Activated CD4-positive, CD25-positive, alpha-beta regulatory T cell treated with anti-CD3 and anti-CD28 coated beads, Interleukin-2, amount 50 U/mL, for 24 hours (primary cell): ENCODE measurements at regions not wholly inside any gene's neighbourhood (a gene's known extent, or its start where the extent isn't known, plus 50 kb on each side); places are given as distances from the start of the nearest gene placed in this dataset.
"Not testable (repeated sequence)": the region's sequence is repeated elsewhere in the genome, so short reads cannot be mapped to it uniquely, and the experiment has no call there.

Experiments used
- ATAC-seq, 2 donors: fragments of 150-1000 bp; cut with Tn5 transposase; one replicate each; pipeline ENCODE4 v1.10.0; 2021; ENCODE audit warnings: mild to moderate bottlenecking in 1 of 2, moderate library complexity in 1 of 2

DNA sequence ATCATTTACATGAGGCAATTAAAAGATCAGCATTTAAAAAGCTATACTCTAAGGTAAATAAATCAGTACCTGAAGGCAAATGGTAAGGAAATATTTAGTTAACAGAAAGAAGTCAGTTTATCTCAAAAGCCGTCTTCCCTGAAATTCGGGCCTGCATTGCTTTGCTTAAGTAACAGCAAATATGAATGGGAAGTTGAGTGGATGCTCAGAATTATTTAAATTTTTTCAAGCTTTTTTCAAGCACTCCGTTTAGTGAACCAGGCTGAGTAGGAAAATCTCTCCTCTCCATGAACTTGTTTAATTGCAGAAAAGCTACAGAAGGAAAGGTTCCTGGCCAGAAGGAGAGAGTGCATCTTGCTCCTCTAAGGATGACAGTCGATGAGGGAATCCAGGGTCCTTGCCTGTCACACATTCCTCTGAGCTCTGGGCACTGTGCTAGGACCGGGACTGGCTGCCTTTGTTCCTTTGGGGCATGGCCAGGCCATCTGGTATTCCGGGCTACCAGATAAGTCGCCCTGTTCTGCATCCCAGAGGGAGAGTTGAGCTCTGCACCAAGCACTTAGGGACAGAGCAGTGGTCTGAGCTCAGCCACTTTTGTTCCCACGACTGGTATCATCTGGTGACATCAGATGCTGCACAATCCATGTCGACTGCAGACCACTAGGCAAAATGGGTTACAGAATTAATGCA, 77.6 kb downstream of the RIN2 start:
- no peak for ATAC-seq

DNA sequence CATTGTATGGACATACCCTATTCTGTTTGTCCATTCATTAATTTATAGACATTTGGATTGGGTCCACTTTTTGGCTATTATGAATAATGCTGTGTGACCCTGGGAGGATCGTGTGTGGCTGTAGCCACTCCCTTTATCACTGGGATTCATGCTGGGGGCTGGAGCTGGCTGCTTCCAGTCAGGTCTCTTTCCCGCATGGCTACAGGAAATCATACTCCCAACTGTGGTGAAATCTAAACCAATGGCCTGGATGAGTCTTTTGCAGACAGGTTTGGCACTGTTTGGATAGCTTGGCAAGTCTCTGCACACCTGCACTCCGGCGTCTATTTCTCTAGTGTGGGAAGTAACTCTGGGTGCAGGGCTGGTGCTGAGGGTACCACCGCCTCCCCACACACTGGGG, 80.4 kb downstream of the RIN2 start:
- ATAC-seq: no peak

DNA sequence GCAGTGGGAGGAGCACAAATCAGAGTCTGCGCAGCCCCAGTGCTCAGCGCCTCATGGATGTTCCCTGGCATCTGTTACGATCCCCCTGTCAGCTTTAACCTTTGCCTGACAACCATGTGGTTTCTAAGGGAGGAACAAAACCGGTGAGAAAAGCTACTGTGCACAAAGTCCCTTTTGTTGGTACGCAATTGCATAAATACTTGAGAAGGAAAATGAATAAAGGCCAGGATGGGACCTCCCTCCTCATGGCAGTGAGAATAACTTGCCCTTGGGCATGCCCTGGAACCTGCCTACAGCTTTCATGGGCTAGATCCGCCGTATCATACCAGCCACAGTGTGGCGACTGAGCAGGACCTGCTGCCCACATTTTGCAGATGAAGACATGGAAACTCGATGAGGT, 81.0 kb downstream of the RIN2 start:
- ATAC-seq: no peak

DNA sequence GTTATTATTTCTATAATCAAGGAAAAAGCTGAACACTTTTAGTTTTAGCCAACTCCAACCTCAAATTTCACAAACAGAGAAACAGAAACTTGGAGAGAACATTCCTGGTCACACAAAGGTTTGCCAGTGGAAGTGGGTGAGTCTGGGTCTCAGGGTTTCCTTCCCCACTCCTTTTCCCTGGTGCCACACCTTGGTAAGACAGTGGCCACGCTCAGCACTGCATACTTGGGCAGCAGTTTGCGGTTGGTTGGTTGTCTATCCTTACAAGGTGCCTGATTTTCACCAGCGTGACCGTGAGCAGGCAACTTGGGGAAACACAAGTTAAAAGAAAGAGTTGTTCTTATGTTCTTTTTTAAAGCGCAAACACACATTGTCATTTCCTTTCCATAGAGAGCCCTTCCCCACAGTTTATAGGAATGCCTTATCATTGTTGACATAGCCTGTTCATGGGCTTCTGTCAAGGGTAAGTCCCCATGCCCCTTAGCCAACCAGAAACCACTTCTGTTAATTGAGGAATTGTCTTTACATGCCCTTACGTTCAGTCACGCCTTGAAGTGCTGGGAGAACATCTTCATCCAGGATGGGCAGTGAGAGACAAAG, 82.2 kb downstream of the RIN2 start:
- no peak for ATAC-seq

DNA sequence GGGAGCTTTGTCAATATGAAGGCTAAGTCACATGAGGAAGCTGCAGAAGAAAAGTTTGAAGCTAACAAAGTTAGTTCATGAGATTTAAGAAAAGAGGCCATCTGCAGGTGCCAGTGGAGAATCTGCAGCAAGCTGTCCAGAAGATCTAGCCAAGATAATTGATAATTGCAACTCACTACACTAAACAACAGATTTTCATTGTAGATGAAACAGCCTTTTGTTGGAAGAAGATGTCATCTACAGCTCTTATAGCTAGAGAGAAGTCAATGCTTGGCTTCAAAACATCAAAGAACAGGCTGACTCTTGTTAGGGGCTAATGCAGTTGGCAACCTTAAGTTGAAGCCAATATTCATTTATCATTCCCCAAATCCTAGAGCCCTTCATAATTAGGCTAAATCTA, 83.7 kb downstream of the RIN2 start:
- ATAC-seq: no peak

DNA sequence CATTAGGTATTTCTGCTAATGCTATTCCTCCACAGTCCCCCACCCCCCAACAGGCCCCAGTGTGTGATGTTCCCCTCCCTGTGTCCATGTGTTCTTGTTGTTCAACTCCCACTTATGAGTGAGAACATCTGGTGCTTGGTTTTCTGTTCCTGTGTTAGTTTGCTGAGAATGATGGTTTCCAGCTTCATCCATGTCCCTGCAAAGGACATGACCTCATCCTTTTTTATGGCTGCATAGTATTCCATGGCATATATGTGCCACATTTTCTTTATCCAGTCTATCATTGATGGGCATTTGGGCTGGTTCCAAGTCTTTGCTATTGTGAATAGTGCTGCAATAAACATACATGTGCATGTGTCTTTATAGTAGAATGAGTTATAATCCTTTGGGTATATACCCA, 86.8 kb downstream of the RIN2 start:
- ATAC-seq: not testable (repeated sequence)

DNA sequence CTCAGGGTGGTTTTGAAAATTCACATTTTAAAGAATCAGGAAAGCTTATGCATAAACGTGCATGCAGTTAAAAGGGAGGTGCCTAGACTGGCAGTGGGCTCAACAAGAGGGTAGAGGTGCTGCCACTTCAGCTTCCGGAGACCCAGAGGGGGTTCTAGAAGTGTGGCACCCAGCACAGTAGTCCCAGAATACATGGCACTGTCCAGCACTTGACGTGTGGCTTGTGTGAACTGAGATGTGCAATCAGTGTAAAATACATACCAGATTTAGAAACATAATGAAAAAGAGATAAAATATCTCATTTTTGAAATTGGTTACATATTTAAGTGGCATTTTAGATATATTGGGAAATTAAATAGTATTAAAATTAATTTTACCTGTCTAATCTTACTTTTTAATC, 89.3 kb downstream of the RIN2 start:
- no peak for ATAC-seq

DNA sequence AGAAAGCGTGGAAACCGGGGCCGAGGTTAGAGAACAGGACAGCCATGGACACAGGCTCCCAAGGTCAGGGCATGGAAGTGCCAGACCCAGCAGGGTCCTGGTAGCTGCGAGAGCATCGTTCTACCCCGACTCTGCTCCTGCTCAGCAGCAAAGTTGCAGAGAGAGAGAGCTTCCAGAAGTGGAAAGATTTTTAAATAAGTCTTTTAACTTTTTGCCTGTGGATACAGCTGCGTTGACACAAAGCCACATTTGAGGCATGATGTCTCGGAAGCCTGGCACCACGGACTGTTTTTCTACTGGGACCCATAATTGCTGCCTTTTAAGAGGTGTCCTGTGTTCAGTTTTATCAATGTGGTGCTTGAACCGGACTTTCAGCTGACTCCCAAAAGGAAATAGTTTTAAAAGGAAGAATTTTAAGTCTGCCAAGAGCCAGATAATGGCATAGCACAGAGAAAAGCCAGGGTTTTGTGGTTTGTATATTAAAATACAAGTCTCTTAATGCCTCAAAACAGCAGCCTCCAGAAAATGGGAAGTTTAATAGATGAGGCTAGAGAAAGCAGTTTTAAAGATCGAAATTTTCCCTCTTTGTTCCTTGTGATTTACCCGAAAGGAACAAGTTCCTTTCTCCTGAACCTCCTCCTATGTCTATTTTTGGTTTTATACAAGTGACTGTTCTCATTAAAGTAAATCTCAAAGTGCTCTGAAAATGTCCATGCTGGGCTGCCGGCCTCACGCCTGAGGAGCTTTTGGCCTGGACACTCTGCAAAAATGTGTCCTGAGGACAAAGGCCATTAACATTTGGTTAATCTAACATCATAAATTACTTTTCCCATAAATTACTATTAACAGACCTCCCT, 91.5 kb downstream of the RIN2 start:
- ATAC-seq: no peak

DNA sequence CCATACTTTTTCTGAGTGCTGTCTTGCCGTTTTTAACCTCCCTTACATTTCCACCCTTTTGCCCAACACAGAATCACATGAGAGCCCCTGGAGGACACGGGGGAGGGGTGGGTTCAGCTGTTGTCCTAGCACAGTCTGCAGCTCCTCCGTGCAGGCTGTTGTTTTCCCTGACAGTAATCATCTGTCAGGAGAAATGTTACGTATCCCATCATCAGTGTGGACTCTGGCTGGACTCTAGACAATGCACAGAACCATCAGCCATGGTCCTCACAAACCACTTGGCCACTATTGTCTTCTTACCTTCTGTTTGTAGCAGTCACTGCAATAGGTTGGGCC, 92.1 kb downstream of the RIN2 start:
- ATAC-seq: no peak

DNA sequence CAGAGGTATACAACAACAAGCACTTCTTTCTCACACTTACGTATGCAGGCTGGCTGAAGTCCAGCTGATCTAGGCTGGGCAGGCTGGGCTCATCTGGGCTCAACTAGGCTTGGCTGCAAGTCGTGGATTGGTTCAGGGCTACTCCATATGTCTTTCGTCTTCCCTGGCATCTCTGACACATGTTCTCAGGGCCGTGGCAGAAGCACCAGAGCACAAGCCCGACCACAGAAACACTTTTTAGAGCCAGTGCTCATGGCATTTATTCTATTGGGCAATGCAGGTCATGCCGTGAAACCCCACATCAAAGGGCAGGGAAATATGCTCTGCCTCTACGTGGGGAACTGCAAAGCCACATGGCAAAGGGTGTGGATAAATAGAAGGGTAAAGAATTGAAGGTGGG, 93.8 kb downstream of the RIN2 start:
- ATAC-seq: no peak

DNA sequence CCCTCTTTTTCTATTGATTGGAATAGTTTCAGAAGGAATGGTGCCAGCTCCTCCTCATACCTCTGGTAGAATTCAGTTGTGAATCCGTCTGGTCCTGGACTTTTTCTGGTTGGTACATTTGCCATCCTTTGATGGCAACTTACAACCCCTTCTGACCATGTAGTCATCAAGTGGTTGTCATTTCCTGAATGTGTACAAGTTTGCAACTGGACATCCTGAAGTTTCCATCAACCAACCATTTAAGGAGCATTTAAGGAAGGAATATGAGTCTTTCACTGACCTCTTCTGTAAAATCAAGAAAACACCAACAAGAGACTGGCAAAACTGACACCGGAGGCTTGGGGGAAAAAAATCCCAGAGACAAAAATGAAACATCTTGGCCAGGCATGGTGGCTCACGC, 97.4 kb downstream of the RIN2 start:
- ATAC-seq: no peak

DNA sequence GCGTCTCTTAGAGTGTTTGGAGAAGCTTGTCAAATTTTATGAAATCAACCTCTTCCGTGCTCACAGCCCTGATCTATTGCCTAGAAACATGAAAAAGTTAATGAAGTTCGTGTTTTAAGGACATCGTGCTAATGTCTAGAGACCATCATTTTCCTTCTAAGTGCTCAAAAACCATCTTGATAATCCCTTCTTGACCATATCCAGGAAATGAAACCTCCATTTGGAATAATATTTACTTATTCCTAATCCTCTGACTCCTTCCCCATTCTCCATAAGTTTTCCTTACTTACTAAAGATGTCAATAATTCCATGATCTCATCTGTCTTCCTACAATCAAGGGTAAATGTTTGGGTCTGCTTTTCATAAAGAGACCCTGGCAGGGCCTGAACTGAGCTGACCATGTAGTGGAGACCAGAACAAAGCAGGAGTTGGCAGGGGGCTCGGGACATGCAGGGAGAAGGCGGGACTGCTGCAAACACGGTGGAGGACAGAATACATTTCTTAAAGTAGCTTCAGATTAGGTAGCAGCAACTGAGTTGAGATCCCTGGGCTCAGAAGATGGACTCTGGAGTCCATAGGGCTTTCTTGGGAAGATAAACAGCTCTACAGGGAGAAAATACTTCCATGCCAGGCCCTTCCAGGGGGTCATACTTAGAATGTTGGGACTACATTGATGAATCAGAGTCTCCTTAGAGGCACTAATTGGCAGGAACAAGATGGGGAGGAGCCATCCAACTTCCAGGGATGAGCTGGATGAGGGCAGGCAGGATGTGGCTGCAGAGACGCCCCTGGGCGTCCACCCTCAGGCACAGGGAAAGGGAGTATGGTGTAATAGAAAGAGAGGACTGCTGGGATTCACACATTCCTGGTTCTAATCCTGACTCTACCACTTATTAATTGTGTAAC, 100.7 kb downstream of the RIN2 start:
- no peak for ATAC-seq

DNA sequence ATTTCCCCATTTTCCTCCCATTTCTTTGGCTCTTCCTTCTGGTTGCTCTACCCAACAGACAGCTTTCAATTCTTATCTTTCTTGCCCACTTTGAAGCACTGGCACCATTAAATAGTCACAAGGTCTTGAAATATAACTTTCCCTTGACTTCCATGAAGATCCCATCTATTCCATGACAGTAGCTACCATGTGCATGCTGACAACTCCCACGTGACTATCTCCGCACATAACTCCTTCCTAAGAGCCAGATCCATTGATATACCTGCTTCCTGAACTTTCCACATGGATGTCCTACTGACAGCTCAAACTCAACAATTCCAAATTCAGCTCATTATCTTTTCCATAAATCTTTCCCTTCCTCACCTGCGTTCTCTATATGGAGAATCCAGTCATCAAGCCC, 101.4 kb downstream of the RIN2 start:
- no peak for ATAC-seq

DNA sequence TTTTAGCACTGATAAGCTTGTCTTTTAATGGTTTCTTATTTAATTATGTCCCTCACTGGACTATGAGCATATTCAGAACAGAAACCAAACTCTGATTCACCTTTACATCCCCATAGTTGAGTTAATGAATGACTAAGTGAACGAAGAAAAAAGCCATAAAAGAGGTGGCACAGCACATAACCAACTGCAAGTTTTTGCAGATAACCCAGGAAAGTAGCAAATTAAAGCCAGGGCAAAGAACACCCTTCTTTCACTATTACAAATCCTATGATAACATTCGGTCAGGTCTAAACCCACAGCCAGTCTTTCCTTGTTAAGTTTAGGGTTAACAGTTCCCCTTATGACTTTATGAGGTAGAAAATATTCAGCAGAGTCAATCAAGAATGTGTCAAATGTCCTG, 102.7 kb downstream of the RIN2 start:
- ATAC-seq: peak in 1 of 2 donors; percentile 27

DNA sequence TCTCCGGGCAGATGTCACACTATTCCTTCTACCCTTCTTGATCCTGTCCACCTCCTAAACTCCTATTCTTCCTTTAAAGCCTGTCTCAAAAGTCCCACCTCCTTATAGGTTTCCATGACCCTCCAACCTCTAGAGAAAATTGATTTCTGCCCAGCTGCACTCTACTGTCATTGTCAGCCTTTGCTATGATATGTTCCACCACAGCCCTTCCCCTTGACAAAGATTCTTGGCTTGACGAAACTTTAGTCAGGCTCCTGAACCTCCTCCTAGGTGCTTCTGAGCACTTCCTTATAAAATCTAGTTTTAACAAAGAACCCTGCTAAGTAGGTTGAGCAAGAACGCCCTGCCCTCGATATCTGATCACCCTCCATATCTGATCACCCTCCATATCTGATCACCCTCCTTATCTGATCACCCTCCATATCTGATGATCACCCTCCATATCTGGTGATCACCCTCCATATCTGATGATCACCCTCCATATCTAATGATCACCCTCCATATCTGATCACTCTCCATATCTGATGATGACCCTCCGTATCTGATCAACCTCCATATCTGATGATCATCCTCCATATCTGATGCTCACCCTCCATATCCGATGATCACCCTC, 103.2 kb downstream of the RIN2 start:
- ATAC-seq: no peak

DNA sequence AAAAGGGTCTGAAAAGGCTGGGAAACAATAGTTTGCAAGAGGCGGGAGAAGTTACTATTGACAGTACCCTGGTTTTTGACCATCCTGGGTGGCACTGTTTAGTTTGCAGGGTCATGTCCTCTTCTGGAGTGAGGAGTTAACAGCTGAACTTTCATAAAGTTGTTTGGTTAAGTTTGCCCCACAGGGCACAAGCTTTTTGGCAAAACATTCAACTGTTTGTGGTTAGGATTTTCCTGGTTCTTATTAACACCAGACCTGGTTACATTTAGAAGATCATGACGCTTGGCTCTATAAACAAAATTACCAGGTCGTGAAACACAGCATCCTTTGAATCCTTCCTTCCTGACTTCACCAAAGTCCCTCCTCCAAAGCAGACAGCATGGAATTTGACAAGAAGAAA, 106.1 kb downstream of the RIN2 start:
- ATAC-seq: no peak

DNA sequence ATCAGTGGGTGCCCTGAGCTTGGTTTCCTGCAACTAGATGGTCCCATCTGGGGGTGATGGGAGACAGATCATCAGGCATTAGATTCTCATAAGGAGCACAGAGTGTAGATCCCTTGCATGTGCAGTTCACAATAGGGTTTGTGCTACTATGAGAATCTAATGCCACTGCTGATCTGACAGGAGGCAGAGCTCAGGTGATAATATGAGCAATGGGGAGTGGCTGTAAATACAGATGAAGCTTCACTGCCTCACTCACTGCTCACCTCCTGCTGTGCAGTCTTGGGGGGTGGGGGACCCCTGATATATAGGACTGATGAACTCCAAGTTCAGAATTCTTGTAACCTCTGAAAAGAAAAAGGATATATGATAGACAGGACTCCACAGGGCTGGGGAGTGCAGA, 108.0 kb downstream of the RIN2 start:
- no peak for ATAC-seq

DNA sequence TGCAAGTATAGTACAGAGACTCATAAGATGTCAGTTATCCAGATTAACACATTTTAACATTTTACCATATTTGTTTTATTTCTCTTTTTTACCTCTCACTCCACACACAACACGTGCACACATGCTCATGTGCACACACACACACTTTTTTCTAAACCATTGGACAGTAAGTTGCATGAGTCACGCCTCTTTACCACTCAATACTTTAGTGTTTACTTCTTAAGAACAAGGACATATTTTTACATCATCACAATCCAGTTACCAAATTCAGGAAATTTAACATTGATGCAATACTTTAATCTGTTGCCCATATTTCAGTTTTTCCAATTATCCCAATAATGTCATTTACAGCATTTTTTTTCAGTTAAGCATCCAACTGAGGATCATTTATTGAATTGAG, 109.0 kb downstream of the RIN2 start:
- ATAC-seq: no peak

DNA sequence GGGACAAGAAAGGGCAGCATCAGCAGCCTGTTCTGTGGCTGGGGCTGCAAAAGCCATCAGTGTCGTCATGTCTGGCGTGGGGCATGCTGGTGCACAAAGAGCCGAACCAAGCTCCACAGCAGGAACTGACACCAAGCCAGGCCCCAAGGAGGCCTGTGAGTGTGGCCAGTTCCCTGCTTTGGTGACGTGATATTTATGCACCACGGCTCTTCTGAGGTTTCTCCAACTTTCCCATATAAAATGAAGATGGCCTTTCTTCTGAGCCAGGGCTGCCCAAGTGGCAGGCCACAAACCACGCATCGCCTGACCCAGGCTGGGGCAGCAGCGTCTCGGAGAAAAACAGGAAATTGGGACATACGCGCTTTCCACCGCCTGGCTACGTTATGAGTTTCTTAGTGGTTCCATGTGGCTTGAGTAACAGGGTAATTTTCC, 109.9 kb downstream of the RIN2 start:
- ATAC-seq: no peak

DNA sequence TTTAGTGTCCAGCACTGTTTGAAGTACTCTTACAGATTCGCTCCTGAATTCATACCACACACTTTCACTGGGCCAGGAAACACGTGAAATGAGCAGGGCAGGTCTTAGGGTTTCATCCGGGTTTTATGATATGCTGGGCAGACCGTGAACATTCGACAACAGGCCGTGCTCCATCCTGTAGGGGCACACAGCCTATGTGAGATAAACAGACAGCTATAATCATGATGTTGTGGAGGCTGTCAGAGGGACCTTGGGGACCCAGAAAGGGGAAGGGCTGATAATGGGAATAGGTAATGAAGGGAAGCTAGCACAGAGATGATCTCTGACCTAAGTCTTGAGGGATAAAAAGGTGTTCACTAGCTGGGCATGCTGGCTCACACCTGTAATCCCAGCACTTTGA, 110.4 kb downstream of the RIN2 start:
- ATAC-seq: no peak

DNA sequence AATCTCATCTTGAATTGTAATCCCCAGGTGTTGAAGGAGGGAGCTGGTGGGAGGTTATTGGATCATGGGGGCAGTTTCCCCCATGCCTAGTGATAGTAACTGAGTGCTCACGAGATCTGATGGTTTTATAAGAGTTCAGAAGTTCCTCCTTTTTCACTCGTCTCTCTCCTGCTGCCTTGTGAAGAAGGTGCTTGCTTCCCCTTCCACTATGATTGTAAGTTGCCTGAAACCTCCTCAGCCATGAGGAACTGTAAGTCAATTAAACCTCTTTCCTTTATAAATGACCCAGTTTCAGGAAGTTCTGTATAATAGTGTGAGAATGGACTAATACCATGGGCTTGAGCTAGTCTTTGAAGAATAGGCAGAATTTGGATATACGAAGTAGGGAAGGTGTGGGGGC, 113.9 kb downstream of the RIN2 start:
- ATAC-seq: no peak

DNA sequence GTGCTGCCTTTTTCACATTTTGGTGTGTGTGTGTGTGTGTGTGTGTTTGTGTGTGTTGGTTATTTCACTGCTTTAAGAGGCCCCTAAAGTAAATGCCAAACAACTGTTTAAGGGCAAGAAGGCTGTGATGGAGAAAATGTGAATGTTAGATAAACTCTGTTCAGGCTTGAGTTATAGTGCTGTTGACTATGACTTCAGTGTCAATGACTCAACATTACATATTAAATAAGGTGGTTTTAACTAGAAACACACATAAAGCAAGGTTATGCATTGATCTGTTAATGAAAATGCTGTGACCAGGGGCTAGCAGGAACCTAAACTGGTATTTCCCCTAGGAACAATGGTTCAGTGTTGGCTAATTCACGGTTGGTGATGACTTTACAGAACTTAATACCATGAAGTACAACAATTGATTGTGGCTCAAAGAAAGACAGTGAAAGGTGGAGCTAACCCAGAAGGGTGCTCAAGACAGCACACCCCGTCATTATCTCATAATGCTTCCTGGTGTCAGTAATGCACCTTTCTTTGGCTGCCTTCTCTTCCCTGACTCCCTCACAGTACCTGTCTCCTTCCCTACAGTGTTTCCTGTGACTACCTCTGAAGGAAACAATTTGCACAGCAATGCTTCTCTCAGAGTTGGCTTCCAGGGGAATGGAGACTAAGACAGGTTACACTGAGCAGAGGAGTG, 116.1 kb downstream of the RIN2 start:
- no peak for ATAC-seq
